H1 (cell line): ENCODE measurements at regions not wholly inside any gene's neighbourhood (a gene's known extent, or its start where the extent isn't known, plus 50 kb on each side); places are given as distances from the start of the nearest gene placed in this dataset.

Experiments
- CBX8 ChIP-seq: fragments of 300-800, 300-1000 bp; sonication (generic); IDR thresholded peaks from 2 replicates; pipeline ENCODE4 v1.7.1; 2016; ENCODE audit warnings: low read depth, low read length, borderline replicate concordance
- E2F6 ChIP-seq: IDR thresholded peaks from 2 replicates; pipeline ENCODE4 v1.6.1; 2012; ENCODE audit warnings: inconsistent platforms
- POLR2A ChIP-seq, 2 experiments: IDR thresholded peaks; 1 replicate in 1 of 2; 2 replicates in 1 of 2; pipeline ENCODE4 v1.6.1; 2011; ENCODE audit warnings: low read depth in 2 of 2, low read length in 2 of 2, mild to moderate bottlenecking in 2 of 2; ENCODE audit errors: control extremely low read depth in 1 of 2
- SAP30 ChIP-seq: fragments of 300-600 bp; sonication (generic); IDR thresholded peaks from 2 replicates; pipeline ENCODE4 v1.7.1; 2012; ENCODE audit warnings: low read length, moderate library complexity, mild to moderate bottlenecking, inconsistent platforms; ENCODE audit not compliant: insufficient read depth, insufficient replicate concordance

GRCh38 chr10:45152726-45153125 is 152.0 kb downstream of the ZNF22 start (continued):
- TF ChIP-seq CBX8 (no peak), POLR2A (IDR thresholded peaks at IDR 0.05; ENCODE audit: control extremely low read depth in 1 of 2, low read depth in 2 of 2, low read length in 2 of 2) (no peak), E2F6 (no peak), SAP30 (no peak)
- TF ChIP-seq, all 59 proteins: peak for 0
